Islet of Langerhans (tissue), 1 donor: ENCODE measurements at regions not wholly inside any gene's neighbourhood (a gene's known extent, or its start where the extent isn't known, plus 50 kb on each side); places are given as distances from the start of the nearest gene placed in this dataset.
"Not testable (repeated sequence)": the region's sequence is repeated elsewhere in the genome, so short reads cannot be mapped to it uniquely, and the experiment has no call there.

Experiments used
- FAIRE-seq: peaks from one replicate; lab custom pipeline; 2011; peaks lifted over from hg19 to GRCh38; lab: Jason Lieb, UNC

DNA sequence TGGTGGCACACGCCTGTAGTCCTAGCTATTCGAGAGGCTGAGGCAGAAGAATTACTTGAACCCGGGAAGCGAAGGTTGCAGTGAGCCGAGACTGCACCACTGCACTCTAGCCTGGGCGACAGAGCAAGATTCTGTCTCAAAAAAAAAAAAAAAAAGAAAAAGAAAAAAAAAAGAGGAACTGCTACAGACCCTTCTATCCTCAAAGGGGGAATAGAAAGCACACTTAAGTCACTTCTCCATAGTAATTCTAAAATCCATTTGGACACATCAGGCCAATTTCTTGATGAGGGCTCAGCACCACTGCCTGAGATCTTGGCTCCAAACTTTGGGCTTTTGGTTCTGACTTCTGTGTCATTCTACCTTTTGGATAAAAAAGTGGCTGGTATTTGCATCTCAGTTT, 694.6 kb downstream of the MTRR start:
- FAIRE-seq: not testable (repeated sequence)

DNA sequence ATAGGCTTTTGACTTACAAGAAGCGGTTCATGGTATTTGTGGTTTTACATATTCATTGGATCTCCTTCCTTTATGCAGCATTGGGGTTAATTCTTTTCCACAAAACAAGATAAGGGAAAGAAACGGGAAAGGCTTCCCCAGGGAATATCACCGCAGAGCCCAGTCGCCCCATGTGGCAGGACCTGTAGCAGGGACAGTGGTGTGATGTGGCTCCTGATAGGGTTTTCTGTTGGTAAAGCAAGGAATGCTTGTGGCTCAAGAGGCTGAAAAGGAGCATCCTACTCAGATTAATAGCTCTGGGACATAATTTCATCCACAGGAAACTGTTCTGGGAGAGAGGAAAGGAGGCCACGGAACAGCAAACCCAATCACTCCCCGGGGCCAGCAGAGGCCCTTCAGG, 699.9 kb downstream of the MTRR start:
- no peak for FAIRE-seq

DNA sequence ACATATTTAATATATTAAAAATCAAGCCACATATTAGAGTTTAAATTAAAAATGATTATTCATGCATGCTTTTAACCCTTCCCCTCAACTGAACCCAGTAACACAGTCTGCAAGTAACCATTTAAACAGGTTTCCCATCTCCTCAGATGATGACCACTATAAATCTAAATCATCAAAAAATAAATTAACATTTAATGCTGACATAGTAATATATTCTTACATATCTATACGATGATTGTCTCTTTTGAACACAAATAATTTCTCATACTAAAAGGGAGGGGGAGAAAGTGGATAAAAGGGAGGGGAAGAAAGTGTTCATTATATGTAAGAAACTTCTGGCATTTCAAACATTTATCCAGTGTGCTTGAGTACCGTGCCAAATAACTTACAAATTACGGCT, 701.6 kb downstream of the MTRR start:
- FAIRE-seq: no peak

DNA sequence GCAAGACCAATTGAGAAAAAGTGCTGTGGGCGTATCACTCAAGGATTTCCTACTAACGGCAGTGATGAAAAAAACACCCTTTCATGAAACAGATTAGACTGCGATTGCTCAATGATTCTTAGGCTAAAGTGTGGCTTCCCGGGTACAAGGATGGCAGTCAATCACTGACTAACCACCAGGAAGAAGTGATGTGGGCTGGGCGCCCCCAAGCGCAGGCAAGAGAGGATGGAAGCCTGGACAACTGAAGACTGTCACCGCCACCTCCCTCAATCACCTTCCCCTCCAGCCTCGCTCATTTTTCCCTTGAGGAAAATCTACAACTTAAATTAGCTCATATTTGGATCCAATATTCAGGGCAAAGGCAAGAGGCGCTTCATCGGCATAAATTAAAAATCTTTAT, 707.2 kb downstream of the MTRR start:
- FAIRE-seq: no peak

DNA sequence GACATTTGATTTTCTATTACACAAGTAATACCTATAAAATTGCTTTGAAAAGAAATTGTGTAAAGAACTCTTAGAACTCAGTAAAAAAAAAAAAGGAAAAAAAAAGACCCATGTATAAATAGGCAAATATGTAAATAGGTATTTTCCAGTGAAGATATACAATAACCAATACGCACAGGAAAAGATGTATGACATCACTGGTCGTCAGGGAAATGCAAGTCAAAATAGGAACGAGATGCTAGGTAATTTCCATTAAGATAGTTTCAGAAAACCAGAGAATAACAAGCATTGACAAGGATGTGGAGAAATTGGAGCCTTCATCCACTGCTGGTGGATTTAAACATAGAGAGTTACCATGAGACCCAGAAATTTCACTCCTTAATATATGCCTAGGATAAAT, 708.8 kb downstream of the MTRR start:
- FAIRE-seq: no peak

DNA sequence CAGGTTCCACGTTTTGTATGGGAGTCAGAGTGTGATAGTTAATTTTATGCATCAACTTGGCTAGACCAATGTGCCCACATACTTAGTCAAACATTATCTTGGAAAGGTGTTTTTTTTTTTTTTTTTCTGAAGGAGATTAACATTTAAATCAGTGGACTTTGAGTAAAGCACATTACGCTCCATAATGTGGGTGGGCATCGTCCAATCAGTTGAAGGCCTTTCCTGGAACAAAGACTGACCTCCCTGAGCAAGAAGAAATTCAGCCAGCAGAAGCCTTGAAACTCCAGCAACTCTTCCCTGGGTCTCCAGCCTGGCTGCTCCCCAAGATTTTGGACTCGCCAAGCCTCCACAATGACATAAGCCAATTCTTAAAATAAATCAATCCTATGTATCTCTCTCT, 711.4 kb downstream of the MTRR start:
- FAIRE-seq: no peak

DNA sequence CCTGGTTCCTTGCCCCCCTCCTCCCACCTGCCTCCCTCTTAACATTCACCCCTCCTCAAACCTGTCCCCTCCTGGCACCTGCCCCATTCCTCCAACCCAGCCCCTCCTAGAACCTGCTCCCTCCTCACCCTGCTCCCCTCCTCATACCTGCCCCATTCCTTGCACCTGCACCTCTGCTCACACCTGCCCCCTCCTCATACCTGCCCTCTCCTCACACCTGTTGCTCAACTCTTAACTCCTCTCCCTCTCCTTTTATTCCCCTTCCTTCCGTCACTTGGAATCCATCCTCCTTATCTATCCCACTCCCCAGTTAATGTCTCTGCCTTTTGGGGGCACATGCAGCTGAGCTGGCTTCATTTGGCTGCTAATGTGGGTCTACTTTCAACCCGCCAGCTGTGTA, 712.1 kb downstream of the MTRR start:
- no peak for FAIRE-seq

DNA sequence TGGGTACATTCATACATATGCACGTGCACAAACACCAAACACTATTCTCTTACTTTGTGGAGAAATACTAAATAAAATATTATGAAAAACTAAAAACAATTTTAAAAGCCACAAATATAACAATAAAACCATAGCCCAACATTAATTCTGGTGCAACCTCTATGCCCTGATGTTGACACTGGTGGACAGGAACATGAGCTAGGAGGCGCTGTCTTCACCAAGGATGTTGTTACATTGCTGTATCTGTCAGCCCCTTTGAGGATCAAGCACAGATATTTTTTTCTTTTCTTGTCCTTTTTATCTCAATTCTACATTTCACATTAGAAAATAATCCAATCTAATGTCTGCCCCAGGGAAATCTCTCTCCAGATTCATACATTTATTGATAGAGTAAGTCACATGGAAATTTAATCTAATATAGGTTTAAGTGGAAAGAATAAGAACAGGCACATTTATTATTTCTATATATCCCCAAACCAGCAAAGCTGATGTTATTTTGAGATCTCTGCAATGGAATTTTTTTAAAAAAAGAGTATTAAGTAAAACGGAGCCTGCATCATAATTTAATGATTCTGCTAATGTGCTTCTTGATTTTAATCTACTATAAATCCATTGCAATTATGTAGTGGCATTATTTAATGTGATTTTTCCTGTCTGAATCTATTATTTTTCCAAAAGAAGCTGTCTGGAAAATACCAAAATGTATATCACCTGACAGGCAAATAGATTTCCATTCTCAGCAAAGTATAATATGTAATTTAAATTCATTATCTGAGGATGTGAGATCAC, 716.5 kb downstream of the MTRR start:
- FAIRE-seq: no peak

DNA sequence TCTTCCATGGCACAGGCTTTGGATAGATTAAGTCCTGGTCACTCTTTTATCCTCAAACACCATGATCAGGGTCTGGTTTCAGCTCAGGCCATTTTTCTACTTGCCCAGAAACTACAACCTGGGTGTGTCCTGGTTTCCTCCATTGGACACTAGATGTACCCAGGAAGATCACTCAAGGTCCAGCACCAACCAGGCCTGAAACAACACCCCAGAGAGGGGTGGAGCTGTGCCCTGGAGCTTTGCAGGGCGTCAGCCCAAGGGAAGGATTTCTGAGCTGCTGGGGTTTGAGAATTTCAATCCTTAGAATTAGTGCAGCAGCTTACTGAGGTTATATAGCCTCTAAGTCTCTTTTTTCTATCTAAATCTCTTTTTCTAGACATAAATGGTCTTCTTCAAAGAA, 722.0 kb downstream of the MTRR start:
- FAIRE-seq: no peak

DNA sequence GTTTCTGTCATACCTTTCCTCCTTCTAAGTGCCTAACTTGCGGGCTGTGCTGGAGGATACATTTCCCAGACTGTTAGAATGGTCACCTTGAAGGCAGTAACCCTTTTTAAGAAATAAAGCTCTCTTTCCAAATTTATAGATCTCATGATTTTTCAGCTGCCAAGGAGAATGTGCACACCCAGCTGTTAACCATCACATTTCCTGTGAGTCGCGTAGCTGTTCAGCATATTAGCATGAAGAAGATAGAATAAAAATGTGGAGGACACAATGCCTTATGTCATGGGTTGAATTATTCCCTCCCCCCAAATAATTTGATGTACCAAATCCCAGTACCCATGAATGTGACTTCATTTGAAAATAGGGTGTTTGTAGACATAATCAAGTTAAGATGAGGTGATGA, 729.4 kb downstream of the MTRR start:
- FAIRE-seq: no peak

DNA sequence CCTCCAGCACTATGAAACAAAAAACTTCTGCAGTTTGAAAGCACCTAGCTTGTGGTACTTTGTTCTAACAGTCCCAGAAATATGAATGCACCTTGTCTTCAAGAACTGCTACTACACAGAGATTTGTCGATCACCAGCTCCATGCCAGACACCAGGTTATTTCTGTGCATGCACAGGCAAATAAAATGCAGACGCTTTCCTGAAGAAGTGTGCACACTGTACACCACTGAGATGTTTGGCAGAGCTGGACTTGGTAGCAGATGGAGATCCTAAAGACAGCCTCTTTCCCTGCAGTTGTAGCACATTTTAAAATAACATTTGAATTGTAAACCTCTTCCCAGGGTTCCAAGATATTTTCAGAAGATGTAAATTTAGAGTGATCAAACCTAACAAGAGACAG, 730.0 kb downstream of the MTRR start:
- FAIRE-seq: no peak

DNA sequence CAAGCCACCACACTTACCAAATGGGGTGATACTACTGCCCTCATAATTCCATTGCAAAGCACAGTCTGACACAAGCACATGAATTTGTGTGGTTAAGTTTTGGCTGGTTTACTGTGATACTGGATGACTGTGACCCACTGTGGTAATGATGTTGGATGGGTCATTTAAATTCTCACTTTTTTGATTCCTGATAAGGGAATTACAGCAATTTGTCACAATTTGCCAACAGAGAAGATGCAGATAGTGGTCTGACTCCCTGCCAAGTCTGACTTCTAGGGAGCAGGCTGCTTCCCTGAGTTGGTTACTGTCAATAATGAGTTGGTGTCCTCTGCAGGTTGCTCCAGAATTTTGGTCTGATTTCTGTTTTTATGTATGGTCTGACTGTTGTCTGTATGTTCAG, 731.9 kb downstream of the MTRR start:
- FAIRE-seq: no peak

DNA sequence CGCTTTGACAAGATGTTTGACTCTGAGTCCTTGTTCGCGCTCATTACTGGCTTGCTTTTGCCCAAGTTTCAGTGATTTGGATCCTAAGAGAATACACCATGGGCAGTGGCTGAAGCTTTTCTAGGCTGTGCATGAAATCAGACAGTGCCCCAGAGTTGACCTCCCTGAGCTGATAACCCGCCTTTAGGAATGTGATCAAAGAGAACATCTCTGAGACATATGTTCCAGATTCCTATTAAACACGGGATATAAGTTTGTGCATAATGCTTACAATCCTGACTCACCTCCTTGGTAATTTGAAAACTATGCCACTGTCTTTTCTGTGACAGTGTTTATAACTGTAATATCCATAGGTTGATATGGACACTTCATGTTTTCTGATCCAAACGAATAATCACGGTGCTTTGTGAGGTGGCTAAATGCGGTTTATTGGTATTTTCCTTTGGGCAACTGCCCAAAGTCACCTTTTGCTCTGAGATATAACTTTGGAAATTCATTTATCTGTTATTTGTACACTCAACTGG, 732.9 kb downstream of the MTRR start:
- FAIRE-seq: no peak

DNA sequence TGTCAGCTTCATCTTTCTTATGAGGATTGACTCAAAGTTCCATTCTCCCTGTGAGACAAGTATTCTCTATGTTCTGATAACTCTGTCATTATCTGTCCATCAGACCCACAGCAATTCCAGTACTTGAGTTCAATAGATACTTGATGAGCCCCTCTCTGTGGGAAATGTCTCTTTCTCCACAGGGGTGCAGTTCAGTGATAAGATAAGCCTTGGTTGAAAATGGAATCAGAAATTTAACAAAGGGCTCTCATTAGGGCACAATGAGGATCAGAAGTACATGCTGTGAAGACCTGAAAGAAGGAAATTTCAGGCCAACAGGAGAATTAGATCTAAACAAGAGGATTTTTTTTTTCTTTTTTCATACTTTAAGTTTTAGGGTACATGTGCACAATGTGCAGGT, 737.3 kb downstream of the MTRR start:
- no peak for FAIRE-seq

DNA sequence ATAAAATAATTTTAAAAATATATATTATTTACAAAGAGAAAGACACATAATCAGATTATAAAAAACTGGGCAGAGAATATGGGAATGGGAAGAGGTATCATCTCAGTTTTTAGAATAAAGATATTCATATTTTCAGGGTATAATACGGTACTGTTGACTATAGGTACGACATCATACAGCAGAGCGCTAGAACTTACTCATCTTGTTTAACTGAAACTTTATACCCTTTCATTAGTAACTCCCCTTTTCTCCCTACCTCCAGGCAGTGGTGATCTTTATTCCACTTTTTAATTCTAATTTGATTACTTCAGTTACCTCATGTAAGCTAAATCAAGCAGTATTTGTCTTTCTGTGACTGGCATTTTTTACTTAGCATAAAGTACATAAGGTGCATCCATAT, 742.1 kb downstream of the MTRR start:
- no peak for FAIRE-seq

DNA sequence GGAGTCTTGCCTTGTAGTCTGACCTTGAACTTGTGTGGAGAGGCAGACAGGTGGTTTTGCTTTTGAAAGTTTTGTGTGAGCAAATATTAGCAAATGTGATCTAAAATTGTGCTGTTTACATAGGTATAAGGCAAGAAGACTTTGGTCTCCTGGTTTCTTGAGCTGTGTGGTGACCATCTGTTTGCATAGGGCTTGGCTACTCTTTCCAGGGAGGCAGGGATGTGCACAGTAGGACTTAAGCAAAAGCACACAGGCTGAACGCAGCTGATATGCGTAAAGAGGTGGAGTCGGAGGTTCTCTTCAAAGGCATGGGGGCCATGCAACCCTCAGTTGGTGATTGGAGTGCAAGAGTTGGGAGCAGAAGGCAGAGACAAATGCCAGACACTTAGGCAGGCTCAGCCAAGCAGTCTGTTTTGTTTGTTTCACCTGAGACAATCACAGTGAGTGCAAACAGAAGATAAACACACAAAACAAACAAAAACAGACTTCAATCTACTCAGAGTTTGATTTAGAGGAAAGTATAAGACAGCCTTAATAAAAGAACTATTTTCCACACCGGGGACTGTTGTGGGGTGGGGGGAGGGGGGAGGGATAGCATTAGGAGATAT, 744.2 kb downstream of the MTRR start:
- FAIRE-seq: no peak

DNA sequence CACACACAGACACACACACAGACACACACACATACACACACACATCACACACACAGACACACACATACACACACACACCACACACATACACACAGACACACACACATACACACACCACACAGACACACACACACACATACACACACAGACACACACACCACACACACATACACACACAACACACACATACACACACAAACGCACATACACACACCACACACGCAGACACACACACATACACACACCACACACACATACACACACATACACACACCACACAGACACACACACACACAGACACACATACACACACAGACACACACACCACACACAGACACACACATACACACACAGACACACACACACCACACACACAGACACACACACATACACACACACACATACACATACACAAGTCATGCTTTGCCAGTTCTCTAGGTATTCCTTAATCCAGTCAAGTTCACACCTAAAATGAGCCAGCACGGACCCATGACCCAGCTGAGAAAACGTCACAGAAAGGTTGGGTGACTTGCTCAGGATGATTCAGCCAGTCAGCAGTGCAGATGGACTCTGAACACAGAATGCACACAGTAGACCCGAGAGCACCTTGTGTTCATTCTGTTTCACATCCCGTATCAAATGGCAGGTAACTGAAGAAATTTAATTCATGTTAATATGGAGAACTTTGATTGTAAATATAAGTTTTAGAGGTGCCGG, 746.4 kb downstream of the MTRR start:
- no peak for FAIRE-seq

DNA sequence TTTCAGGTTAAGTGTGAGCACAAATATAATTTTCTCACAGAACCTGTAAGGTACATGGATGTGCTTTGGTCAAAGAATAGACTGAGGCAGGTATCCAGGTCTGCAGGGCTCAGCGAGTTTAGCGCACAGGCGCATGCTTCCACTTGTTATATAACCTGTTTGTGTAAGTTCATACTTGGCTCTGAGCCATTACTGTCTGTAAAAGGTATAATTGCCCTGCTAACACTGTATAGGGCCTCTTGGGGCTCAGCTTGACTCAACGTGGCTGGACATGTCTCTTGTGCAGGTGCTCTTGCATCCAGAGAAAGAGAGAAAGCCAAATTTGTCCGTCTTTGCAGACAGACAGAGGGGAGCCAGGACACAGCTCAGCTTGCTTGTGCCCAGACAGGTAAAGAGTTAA, 759.6 kb downstream of the MTRR start:
- no peak for FAIRE-seq

DNA sequence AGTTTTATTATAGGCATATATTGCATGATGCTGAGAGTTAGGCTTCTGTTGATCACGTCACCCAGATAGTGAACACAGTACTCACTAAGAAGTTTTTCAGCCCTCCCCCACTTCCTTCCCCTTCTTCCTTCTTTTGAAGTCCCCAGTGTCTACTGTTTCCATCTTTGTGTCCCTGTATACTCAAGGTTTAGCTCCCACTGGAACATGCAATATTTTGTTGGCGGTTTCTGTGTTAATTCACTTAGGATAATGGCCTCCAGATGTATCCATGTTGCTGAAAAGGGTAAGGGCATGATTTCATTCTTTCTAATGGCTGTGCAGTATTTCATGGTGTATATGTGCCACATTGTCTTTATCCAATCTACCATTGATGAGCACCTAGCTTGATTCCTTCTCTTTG, 764.3 kb downstream of the MTRR start:
- no peak for FAIRE-seq

DNA sequence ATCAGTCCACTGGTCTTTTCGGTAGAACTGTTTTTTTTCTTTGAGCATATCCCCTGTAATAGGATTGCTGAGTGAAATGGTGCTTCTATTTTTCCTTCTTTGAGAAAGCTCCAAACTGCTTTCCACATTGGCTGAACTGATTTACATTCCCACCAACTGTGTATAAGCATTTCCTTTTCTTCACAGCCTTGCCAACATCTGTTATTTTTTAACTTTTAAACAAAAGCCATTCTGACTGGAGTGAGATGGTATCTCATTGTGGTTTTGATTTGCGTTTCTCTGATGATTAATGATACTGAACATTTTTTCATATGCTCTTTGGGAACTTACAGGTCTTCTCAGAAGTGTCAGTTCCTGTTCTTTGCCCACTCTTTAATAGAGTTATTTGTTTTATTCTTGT, 764.7 kb downstream of the MTRR start:
- no peak for FAIRE-seq

DNA sequence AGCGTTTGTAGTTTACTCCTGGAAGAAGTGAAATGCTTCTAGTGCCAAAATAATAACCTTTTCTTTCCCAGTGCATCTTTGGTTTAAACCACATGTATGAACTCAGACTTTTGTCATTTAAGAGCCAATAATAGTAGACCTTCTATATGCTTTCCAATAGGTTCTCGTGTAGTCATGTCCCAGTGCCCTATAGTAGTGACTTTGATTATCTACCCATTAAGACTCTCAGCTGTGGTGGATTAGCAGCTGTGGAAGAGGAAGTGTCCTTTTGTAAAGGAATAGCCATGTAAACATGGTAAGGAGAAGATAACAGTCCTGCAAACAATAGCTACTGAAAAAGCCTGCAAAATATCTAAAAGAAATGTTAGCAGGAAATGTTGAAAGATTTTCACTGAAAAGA, 765.3 kb downstream of the MTRR start:
- FAIRE-seq: no peak

DNA sequence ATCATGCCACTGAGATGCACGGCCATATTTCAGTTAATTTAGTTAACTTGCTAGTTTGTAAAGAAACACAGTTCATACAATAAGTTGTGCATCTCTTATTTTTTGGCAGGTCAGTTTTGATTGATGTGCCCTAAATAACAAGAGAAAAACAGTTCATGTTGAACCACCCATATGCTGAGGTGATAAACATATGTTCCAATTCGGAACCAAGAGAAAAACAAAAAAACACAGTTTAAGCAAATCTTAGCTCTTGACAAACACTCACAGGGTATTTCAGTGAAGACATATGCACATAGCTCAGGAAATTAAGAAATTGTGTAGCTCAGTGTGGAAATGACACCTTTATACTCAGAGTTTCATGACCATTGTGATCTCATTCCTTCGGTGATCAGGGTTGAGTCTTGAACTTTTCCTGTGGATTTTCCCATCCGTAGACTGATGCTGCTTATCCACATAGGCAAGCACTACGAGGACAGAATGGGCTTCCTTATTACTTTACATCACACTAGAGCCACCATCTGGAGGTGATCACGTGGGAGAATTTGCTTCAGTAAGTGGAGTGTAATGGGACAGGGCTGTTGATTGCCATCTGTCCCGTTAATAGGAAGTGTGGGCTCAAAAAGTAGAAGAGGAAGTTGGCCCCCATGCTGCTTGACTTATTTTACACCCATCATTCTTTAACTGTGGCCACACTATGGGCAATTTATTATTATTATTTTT, 773.0 kb downstream of the MTRR start:
- no peak for FAIRE-seq

DNA sequence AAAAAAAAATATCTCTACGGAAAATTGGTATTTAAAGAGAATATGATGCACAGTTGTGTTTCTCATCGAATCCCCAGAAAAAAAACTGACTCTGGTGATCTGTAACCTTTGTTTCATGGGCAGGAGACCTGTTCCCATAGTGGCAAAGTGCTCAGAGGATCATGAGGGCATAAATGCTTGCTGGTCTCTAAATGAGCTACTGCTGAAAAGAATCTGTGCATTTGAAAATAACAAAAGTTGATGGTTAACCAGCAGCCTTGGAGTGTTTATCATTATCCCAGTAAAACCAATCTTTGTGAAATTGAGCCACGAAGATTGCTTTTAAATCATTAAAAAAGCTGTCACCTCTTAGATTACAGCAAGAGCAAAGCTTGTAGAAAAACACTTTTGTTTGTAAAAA, 775.4 kb downstream of the MTRR start:
- peak; percentile 36 for FAIRE-seq
